K562 (cell line): ENCODE measurements at regions not wholly inside any gene's neighbourhood (a gene's known extent, or its start where the extent isn't known, plus 50 kb on each side); places are given as distances from the start of the nearest gene placed in this dataset.
A peak's percentile ranks its signal among the peaks of the same experiment; 100 is the strongest.

ENCODE experiments used
- ATAC-seq: fragments of 200-7000 bp; cut with Tn5 transposase; 3 replicates; pipeline ENCODE4 v1.9.1; 2020; ENCODE audit warnings: moderate library complexity
- BruUV-seq: library from RNA; stranded (reverse); fragments of 400-500 nt; replicated peaks from 2 replicates; lab custom pipeline; 2021; lab: Mats Ljungman, UMichigan
- CTCF ChIA-PET: fragments of 300-600 bp; formaldehyde crosslinking; extraction: SDS; loops from one replicate; lab custom pipeline; 2021; ENCODE audit warnings: low intra/inter-chr PET ratio; lab: Yijun Ruan, JAX
- POLR2A ChIA-PET: fragments of 300-600, 350-650 bp; sonication (Branson Sonifier 250); formaldehyde crosslinking; extraction: SDS; loops from one replicate; lab custom pipeline; 2021; ENCODE audit warnings: antibody characterized with exemption, inconsistent platforms; lab: Yijun Ruan, JAX
- DNase-seq, 4 experiments: peaks; one replicate each; pipeline versions ENCODE4 v3.0.0 to v3.0.0-alpha.2; 2011 to 2018; ENCODE audit warnings: low spot score in 3 of 4, mixed read lengths in 3 of 4; ENCODE audit errors: extremely low read depth in 1 of 4
- FAIRE-seq: peaks from 2 replicates; lab custom pipeline; 2011; peaks lifted over from hg19 to GRCh38; lab: Jason Lieb, UNC
- H2AFZ ChIP-seq: 2 replicates; pipeline ENCODE4 v1.6.0; 2011; ENCODE audit warnings: low read depth, low read length, control low read depth, inconsistent platforms
- H3K27ac ChIP-seq: fragments of 200-600 bp; 3 replicates; pipeline ENCODE4 v1.8.0; 2011; ENCODE audit warnings: low read depth, mild to moderate bottlenecking, control low read depth, inconsistent platforms, low read length, moderate library complexity, mixed read lengths; ENCODE audit errors: extremely low read depth
- H3K27me3 ChIP-seq, 2 experiments: fragments of 300-600 bp in 1 of 2; 2 replicates in 1 of 2; 3 replicates in 1 of 2; pipeline versions ENCODE4 v1.6.0 to v1.8.0; 2011; ENCODE audit warnings: inconsistent platforms in 2 of 2, low read length in 2 of 2, mild to moderate bottlenecking in 1 of 2, mixed read lengths in 1 of 2, moderate library complexity in 1 of 2; ENCODE audit not compliant: control insufficient read depth in 2 of 2, insufficient read depth in 2 of 2
- H3K36me3 ChIP-seq: fragments of 300-600 bp; 3 replicates; pipeline ENCODE4 v1.8.0; 2011; ENCODE audit warnings: mild to moderate bottlenecking, low read length, inconsistent platforms; ENCODE audit not compliant: control insufficient read depth, insufficient read depth
- H3K4me1 ChIP-seq, 2 experiments: fragments of 200-600 bp in 1 of 2; replicated peaks in 1 of 2; 2 replicates in 1 of 2; 3 replicates in 1 of 2; pipeline versions ENCODE4 v1.5.1 to v1.8.0; 2011; ENCODE audit warnings: inconsistent platforms in 2 of 2, low read length in 2 of 2, mild to moderate bottlenecking in 1 of 2, mixed read lengths in 1 of 2, moderate library complexity in 1 of 2; ENCODE audit not compliant: control insufficient read depth in 2 of 2, insufficient read depth in 2 of 2
- H3K4me2 ChIP-seq: 2 replicates; pipeline ENCODE4 v1.6.1; 2011; ENCODE audit warnings: low read length, control low read depth, inconsistent platforms, mixed read lengths; ENCODE audit not compliant: insufficient read depth
- H3K4me3 ChIP-seq: fragments of 200-600 bp; sonication (generic), shearing (Covaris generic); 2 replicates; pipeline ENCODE4 v1.5.1; 2016; ENCODE audit warnings: control low read depth, inconsistent platforms
- H3K79me2 ChIP-seq: fragments of 200-600 bp; 3 replicates; pipeline ENCODE4 v1.8.0; 2011; ENCODE audit warnings: low read length, inconsistent platforms; ENCODE audit not compliant: control insufficient read depth, insufficient read depth
- H3K9ac ChIP-seq, 2 experiments: 2 replicates each; pipeline versions ENCODE4 v1.6.0 to v1.6.1; 2011; ENCODE audit warnings: low read depth in 2 of 2, low read length in 2 of 2, control low read depth in 1 of 2, inconsistent platforms in 1 of 2, mild to moderate bottlenecking in 1 of 2, mixed read lengths in 1 of 2; ENCODE audit not compliant: insufficient read depth in 1 of 2
- H3K9me1 ChIP-seq: one replicate; pipeline ENCODE4 v1.6.0; 2011; ENCODE audit warnings: inconsistent platforms, mild to moderate bottlenecking, low read length, moderate library complexity; ENCODE audit not compliant: control insufficient read depth, insufficient read depth
- H3K9me3 ChIP-seq: replicated peaks from 2 replicates; pipeline ENCODE4 v1.5.1; 2011; ENCODE audit warnings: low read depth, low read length, inconsistent platforms; ENCODE audit not compliant: control insufficient read depth, insufficient read depth
- H4K20me1 ChIP-seq: replicated peaks from 2 replicates; pipeline ENCODE4 v1.6.1; 2011; ENCODE audit warnings: low read length, inconsistent platforms, mixed read lengths; ENCODE audit not compliant: control insufficient read depth, insufficient read depth
- ATF7 ChIP-seq: fragments of 450-650 bp; IDR thresholded peaks from 2 replicates; pipeline ENCODE4 v1.7.1; 2014; ENCODE audit warnings: mild to moderate bottlenecking, moderate library complexity
- C11orf30 ChIP-seq: fragments of 450-650 bp; IDR thresholded peaks from 2 replicates; pipeline ENCODE4 v1.6.1; 2016; ENCODE audit warnings: low read depth, mild to moderate bottlenecking
- CEBPB ChIP-seq: fragments of 450-650 bp; IDR thresholded peaks from 2 replicates; pipeline ENCODE4 v1.6.1; 2016; ENCODE audit warnings: missing genetic modification characterization, missing compliant biosample characterization
- CGGBP1 ChIP-seq: fragments of 250-450 bp; sonication (Bioruptor Pico); IDR thresholded peaks from 2 replicates; pipeline ENCODE4 v1.9.0; 2021; ENCODE audit warnings: mild to moderate bottlenecking
- FOXA1 ChIP-seq: fragments of 450-650 bp; IDR thresholded peaks from 2 replicates; pipeline ENCODE4 v1.6.1; 2016; ENCODE audit warnings: mild to moderate bottlenecking, borderline replicate concordance
- MAFF ChIP-seq: IDR thresholded peaks from 2 replicates; pipeline ENCODE4 v1.6.1; 2012; ENCODE audit warnings: low read length, improper control_type of control experiment
- MAFG ChIP-seq: fragments of 450-650 bp; conservative IDR thresholded peaks from 2 replicates; pipeline ENCODE4 v1.6.1; 2016; ENCODE audit warnings: missing genetic modification characterization, missing compliant biosample characterization
- MAFK ChIP-seq: IDR thresholded peaks from 2 replicates; pipeline ENCODE4 v1.6.1; 2011; ENCODE audit warnings: low read length, improper control_type of control experiment
- MYNN ChIP-seq, 2 experiments: sonication (generic); formaldehyde crosslinking in 1 of 2; IDR thresholded peaks; 2 replicates each; pipeline versions ENCODE4 v1.5.0 to v1.6.1; 2016 to 2020; ENCODE audit warnings: antibody characterized with exemption in 1 of 2, missing genetic modification reagents in 1 of 2
- NFE2 ChIP-seq: IDR thresholded peaks from 2 replicates; pipeline ENCODE4 v1.6.1; 2014; ENCODE audit warnings: antibody characterized with exemption, low read depth
- NFE2L1 ChIP-seq: fragments of 450-650 bp; IDR thresholded peaks from 2 replicates; pipeline ENCODE4 v1.6.1; 2016; ENCODE audit warnings: missing genetic modification characterization, low read depth, mild to moderate bottlenecking, missing compliant biosample characterization, moderate library complexity, borderline replicate concordance
- OTX1 ChIP-seq: fragments of 450-650 bp; formaldehyde crosslinking; IDR thresholded peaks from 2 replicates; pipeline ENCODE4 v1.4.0; 2022; ENCODE audit warnings: mild to moderate bottlenecking
- ZNF316 ChIP-seq: fragments of 450-650 bp; IDR thresholded peaks from 2 replicates; pipeline ENCODE4 v1.6.1; 2016
- WGBS: fragments of 100-300 bp; shearing (Covaris generic); methylation state at CpG from one replicate; pipeline ENCODE4 v1.1.6; 2016; ENCODE audit warnings: low coverage, mixed read lengths; ENCODE audit not compliant: insufficient coverage; ENCODE audit errors: missing lambda C conversion rate; 5-methylcytosine and 5-hydroxymethylcytosine counted together
- in situ Hi-C: fragments of 300-500 bp; cut with MboI; formaldehyde crosslinking; loops from 4 replicates; pipeline ENCODE4 v1.15.0; 2018; ENCODE audit warnings: inconsistent platforms, mixed read lengths
- intact Hi-C: fragments of 100-400 bp; cut with micrococcal nuclease; formaldehyde crosslinking; loops from 2 replicates; pipeline ENCODE4 v1.14.2; 2022

- Histone ChIP-seq H3K9ac (no peak overlapping the region), H3K9me3 (no peaks in the 10 kb centered on the region), H3K4me1 (peaks cover 4 to 9% of the 10 kb centered on the region in 2 experiments; a peak in 3 of 5 replicates), H3K4me3 (no peak overlapping the region), H3K4me2 (peak overlapping the region; percentile 62; the same call in 1 of the 2 replicates), H3K27ac (no peak overlapping the region), H4K20me1 (no peaks in the 10 kb centered on the region), H3K36me3 (no peaks in the 10 kb centered on the region), H2AFZ (peak overlapping the region; percentile 67), H3K27me3 (peaks cover 10 to 27% of the 10 kb centered on the region in 2 experiments; a peak in 4 of 5 replicates), H3K79me2 (no peaks in the 10 kb centered on the region), H3K9me1 (no peaks in the 10 kb centered on the region)
- DNase-seq (no peak), ATAC-seq (peak; percentile 54), FAIRE-seq (no peak)
- intact Hi-C loops (no loop called here), in situ Hi-C loops (no loop called here)
- ChIA-PET POLR2A (interaction anchor here (0.7 to 1.3 kb wide), 4 partner anchors 9 to 77 kb away, joined by 3 to 4 read pairs (median 4); no protein-coding TSS in a partner anchor), CTCF (no interaction called here)
- BruUV-seq = no TSS peak
- TF ChIP-seq NFE2L1 (tag) (peak; percentile 82), ATF7 (0 out of 2 replicates have a peak, but pooled peaks have one; percentile 1), CGGBP1 (CRISPR knock-in tag) (0 out of 2 replicates have a peak, but pooled peaks have one; percentile 8), MYNN (IDR thresholded peaks at IDR 0.05) (no peak), MYNN (CRISPR knock-in tag; IDR thresholded peaks at IDR 0.05) (no peak), MAFG (tag) (peak; percentile 94), MAFF (peak; percentile 73; the same call in 1 of the 2 replicates), MAFK (peak; percentile 58; the same call in 1 of the 2 replicates), CEBPB (tag) (peak; percentile 22; the same call in 1 of the 2 replicates), FOXA1 (no peak), NFE2 (peak; percentile 78), C11orf30 (peak; percentile 62; the same call in 1 of the 2 replicates), OTX1 (no peak), ZNF316 (peak; percentile 87)
- 35% methylated on average over 7 of the region's 7 CpGs for WGBS
These were observed 63.9 kb upstream of the GRHL3 start for GRCh38 chr1:24255226-24255625.
